ENCODE measurements at regions not wholly inside any gene's neighbourhood (a gene's known extent, or its start where the extent isn't known, plus 50 kb on each side); places are given as distances from the start of the nearest gene placed in this dataset.
"Not testable (repeated sequence)": the region's sequence is repeated elsewhere in the genome, so short reads cannot be mapped to it uniquely, and the experiment has no call there.

DNA sequence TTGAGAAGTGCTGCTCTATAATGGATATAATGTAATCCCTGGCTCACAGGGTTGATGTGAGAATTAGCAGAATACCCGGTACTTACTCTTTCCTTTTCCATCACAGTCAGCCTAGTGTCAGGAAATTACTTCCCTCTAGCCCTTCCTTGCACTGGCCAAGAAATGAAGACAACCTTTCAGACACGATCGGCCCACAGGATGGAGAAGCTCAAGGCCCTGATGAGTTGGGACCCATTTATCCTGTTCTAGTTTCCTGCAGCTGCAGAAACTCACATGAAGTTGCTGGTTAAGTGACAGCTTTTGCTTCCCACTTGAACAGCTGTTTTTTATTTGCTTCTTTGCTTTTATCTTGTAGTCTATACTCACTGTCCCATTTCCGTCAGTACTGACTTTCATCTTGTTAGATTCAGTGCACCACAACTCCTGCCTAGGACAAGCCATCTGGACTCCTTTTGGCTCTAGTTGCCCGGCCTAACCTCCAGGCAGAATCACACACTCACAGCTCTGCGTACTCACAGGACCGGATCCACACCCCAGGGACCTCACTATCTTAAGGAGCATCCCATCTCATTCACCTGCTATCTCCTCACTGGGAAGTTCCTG, 325.1 kb upstream of the CHRNA7 start:
- not testable (repeated sequence) for DNase-seq

DNA sequence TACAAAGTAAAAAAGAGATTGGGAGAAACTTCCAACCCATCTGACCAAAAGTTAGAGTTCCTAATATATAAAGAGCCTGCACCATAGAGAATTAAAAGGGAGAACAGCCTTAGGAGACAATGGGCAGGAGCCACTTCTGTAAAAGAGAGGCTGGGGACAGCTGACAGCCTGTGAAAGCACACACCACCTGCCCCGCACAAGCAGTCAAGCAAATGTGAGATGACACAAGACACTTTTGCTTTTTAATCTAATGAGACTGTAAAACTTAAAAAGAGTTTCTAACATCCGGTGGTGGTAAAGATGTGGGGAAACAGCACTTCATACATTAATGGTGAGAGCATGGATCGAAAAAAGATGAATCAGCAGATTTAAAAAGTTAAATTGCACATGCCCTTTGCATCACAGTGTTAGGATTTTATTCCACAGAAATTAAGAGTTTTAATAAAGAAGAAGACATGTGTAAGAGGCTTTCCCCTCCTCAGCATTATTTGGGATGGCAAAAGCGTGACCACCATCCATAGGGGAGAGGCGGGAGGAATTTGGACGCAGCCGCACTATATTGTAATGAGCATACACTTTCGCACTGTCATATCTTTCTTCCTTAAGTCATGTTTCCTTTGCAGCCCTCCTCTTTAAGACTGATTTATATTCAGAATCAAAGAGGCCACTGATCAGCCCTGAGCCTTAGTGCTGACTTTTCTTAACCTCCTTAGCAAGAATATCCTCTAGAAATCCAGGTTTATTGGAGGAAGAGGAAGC, 322.2 kb upstream of the CHRNA7 start:
- DNase-seq = not testable (repeated sequence)

DNA sequence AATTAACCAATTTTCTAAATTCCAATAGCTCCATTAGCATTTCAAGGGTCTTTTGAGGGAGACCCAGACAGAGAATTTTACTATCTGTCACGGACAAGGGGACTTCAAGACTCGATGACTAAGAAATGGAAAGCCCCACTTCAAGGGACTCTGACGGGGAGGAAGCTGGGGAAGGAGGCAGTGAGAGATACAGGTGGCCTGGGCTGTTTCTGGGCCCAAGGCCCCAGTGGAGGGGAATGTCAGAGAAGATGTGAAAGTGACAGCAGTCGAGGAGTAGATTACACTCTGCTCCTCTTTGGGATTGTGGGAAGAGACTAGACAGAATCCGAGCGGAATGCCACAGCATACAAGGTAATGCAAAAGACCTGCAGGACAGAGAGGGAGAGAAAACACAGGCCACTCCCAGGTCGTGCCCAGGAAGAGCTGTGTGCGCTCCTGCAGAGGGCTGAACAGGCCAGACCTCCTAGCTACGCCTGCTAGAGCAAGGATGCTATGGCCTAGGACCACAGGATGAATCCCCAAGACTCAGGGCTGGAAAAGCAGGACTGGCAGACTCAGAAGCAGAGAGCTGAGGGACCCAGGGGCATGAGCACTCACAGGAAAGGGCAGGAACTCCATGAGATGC, 321.5 kb upstream of the CHRNA7 start:
- not testable (repeated sequence) for DNase-seq

DNA sequence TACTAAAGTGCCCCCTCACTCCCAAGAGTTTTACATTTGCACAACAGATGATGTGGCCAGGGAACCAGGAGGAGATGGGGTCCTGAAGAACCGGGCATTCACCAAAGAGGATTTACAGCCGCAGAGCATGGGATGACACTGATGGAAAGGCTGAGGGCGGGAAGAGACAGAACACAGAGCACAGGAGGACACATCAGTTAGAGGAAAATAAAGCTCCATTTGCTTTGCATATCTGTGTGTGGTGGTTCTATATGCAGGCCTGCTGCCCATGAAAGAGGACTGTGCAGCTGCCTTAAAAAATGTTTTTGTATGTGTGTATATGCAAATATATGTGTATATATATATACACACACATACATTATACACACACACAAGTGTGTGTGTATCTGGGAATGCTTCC, 320.8 kb upstream of the CHRNA7 start:
- DNase-seq = not testable (repeated sequence)

DNA sequence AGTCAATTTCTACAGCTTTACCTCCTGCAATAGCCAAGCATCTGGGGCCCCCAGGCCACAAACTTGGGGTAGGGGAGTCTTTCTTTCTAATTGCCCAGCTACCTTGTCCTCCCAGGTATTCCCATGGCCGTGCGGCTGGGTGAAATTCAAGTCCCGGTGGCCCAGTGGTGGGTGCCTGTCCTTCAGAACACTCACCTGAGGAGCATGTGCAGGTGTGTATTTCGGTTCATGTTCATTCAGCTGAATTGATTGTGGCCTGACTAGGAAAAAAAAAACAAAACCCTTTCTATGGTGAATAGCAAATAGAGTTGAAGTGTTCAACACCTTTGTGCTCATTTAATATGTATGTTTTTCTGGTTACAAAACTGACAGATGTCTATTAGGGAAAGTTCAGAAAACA, 319.5 kb upstream of the CHRNA7 start:
- DNase-seq = not testable (repeated sequence)

DNA sequence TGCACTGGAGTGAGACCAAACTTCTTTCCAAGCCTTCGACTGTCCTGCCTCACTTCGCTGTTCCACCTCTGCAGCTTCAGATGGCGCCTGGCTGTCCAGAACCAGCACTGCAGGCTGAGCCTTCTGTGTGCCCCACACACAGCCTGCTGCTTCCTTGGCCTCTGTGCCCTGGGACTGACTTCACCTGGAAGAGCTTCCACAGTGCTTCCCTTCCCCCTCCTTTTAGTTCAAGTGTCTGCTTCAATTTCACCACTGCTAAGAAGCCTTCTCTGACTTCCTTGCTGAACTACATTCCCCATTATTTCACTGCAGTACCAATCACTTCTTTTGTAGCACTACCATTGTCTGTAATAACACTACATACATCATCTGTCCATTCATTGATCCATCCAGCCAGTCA, 315.1 kb upstream of the CHRNA7 start:
- DNase-seq = not testable (repeated sequence)

DNA sequence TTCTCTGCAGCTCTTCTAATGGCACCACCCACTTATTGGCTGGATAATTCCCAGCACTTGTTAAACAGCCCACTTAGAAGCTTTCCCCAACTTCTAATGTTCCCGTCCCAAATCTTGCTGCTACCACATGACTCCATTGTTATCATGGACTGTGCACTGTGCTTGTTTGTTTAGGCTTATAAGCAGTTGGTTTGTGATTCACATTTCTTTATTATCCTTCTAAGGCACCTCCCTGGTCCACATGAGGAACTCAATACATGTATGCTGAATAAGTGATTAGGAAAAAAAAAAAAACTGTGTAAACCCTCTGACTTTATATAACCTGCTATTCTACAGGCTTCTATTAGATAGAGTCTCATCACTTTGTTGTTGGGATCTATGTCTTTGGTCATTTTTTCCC, 311.7 kb upstream of the CHRNA7 start:
- DNase-seq = not testable (repeated sequence)

DNA sequence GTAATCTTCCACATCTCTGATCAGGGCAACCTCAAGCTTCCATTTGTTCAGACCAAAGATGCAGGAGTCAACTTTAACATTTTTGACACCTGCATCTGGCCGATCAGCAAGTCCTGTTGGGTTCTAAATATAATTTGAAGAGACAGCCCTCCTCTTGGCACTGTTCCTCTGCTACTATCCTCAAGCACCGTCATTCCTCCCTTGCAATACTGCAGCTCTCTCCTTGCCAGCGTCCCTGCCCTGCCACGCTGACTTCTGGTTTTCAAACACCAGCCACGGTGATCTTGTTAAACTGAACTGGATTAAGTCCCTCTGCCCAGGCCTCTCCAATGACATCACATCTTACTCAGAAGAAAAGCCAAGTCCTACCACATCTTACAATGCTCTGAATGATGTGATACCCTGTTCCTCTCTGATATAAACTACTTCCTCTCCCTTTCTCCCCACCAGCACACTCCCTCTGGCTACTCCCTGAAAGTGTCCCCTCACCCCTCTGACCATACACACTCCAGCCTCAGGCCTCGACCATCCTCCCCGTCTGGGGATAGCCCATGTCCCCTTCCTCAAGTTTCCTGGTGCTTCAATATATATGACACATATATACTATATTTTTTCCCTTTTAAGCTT, 310.8 kb upstream of the CHRNA7 start:
- DNase-seq = not testable (repeated sequence)

DNA sequence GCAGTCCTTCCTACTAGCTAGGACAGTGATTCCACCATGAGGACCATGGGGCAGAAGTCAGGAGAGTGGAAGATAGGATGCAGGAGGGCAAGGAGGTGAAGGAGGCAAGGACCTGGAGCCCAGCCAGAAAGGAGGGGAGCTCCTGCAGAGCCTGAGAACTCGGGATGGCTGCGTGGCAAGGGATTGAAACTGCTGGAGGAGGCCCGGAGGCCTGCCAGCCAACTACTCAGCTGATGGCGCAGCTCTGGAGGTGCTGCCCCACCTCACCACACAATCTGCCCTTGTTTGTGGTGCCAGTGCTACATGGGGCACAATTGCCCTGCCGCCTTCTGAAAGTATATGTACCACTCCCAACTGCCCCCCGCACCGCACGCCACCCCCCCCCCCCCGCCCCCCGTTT, 307.3 kb upstream of the CHRNA7 start:
- not testable (repeated sequence) for DNase-seq

DNA sequence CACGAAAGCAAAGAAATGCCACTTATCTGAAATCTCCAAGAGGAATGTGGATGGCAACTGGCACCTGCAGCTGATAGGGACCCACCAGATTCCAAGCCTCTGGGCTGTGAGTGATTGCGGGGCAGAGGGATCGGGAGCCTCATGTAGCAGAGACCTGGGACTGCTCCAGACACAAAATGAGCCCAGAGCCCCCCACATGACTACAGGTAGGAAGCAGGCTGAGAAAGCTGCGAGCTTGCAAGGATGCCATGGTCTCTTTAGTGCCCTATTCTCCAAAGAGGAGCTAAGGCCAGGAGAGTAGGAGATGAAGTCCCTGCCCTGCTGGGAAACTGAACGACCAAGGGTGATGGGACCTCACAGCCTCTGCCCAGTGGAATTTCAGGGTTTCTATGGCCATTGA, 305.4 kb upstream of the CHRNA7 start:
- DNase-seq = not testable (repeated sequence)

DNA sequence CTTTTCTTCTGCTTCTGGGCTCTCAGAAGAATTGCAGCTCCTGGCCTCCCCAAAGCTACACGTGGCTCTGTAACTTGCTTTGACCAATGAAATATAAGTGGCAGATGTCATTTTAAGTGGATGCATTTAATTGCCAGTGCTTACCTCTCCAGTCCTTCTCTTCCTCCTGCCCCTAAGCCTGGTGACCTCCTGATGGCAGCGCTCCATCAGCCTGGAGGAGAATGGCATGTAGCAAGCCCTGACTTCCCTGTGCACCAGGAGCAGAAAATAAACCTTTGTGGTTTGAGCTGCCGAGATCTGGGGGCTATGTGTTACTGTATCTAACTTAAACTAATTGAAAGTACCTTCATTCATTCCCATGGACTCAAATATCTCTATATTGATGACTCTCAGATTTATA, 304.7 kb upstream of the CHRNA7 start:
- not testable (repeated sequence) for DNase-seq

DNA sequence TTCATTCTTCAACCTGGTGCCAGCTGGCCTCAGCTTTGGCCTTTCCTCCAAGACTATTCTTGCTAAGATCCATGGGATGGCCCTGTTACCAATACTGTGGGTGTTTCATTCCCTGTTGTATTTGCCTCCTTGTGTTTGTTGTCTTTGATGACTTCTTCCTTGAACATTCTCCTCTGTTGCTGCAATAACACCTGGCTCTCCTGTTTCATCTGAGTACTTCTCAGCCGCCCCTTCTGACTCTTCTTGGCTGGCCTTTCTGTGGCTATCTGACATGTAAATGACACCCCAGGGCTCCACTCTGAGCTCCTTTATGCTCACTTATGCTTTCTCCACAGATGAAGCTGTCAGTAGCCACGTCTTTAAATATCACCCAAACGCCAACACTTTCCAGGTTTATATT, 302.7 kb upstream of the CHRNA7 start:
- no peak for DNase-seq

DNA sequence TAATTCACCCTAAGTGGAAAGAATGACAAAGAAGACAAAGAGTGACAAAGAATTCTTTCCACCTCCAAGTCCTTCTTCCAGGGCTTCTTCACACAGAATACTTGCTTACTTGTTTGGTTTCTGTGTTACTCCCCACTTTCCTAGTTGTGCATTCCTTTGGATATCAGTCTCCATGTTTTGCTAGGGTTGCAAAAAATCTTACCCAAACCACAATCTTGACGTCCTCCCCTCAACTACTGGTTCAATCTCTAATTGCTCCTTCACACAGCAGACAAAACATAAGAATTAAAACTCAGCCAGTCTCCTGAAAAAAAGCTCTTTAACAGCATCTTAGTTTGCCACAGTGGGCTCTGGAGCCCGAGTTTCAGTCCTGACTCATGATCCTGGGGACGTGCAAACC, 297.6 kb upstream of the CHRNA7 start:
- DNase-seq = no peak

DNA sequence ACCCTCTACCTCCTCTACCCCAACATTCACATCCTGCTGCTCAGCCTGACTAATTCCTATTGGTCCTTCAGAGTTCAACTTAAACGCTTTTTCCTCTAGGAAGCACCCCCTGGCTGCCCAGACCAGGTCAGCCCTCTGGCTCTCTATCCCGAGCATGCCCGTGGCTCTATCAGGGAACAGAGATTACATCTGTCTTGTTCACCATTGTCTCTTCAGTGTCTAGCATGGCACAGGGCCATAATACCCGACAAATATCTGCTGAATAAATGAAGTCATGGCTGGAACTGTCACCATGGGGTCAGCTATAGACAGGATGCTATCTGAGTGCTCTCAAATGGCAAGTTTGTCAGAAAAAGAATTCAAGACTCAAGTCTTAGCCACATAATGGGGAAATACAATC, 296.9 kb upstream of the CHRNA7 start:
- no peak for DNase-seq

DNA sequence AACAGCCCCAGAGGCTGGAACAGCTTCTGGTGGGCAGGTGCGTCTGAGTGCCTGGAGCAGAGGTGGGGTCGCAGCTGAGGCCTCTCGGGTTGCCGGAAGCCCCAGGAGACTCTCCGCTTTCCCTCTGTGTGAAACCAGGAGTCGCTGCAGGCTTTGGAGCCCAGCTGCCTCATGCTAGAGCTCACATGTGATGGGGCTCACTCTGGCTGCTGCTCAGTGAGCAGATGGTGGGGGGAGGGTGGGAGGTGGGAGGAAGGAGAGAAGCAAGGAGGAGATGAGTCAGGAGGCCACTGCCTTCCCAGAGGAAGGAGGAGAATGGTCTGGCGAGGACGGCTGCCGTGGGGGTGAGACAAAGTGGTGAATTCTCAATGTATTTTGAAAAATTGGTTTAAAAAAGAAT, 290.1 kb upstream of the CHRNA7 start:
- DNase-seq = no peak

DNA sequence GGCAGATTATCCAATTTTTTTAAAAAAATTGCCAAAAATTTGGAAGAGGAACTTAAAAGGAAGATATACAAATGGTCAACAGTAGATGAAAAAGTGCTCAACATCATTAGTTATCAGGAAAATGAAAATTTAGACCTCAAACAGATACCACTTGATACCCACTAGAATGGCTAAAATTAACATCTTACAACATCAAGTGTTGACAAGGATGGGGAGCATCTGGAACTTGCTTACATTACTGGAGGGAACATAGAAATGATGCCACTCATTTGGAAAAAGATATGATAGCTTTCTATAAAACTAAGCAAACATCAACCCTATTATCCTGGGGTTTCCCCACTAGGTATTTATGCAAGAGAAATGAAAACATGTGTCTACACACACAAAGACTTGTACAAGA, 284.5 kb upstream of the CHRNA7 start:
- no peak for DNase-seq

DNA sequence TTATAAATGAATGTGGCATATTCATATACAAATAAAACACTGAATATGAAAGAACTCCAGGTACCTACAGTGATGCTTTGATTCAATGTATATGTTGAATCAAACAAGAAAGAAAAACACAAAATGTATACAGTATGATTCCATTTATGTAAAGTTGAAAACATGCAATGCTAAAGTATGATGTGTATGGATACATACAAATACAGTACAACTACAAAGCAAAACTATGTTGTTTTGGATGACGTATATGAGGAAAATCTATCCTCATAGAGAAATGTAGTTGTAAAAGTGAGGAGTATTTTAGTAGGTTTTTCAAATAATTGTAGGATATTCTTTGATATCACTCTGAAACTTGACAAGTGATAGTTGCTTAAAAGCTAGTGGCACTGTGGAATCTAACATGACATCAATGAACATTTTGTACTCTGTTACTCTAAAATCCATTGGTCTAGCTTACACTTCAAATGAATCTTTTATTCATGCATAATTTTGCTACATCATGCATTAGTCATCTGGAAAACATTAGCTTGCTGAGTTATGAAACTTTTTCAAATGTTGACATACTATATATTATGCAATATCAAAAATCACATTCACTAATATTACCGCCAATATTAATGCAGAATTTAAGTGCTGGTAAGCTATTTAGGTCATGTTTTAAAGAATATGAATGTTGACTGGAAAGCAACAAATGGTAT, 278.1 kb upstream of the CHRNA7 start:
- no peak for DNase-seq

DNA sequence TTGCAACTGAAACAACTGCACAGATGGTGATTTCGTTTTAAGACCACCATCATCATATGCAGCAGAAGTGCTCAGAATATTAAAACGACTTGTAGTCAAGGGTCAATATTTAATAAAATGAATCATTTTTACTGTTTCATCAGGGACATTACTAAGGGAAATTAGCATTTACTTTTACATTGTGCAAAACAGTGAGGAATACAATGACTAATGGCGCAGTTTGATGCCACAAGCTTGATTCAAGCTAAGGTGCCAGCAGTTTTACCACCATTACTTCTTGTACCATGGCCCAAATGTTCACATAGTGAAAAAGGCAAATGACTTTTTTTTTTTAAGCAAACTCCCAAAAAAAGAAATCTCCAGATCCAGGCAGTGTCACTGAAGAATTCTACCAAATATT, 277.4 kb upstream of the CHRNA7 start:
- DNase-seq = no peak

DNA sequence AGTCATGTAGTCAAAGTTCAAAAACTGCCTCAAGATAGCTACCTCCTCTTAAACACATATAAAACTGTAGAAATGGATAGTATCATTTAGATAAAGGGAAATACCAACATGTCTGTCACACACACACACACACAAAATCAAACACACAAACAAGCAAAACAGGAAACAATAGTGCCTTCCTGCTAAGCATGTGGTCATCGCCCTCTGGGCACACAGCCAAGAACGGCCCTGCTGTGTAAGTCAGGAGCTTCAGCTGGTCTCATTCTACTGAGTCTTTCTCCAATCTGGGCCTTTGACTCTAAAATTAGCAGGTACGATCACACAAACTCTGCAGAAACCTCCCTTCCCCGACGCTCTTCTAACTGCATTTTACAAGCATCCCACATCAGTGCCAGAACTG, 272.2 kb upstream of the CHRNA7 start:
- peak; percentile 70 for DNase-seq

DNA sequence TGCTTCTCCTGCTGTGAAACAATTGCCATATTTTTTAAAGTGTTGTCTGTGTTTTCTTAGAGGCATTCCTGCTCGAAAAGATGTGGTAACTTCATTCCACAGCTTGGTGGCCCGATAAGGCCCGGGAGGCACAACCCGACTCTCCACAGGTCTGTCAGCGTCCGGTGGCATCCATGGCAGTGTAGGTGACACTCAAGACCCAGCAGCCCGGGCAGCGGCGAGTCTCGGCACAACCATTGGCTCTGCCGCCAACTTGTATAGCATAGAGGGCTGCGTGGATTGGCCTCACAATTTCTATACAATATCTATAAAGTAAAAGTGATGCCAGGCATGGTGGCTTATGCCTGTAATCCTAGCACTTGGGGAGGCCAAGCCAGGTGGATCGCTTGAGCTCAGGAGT, 262.3 kb upstream of the CHRNA7 start:
- no peak for DNase-seq

DNA sequence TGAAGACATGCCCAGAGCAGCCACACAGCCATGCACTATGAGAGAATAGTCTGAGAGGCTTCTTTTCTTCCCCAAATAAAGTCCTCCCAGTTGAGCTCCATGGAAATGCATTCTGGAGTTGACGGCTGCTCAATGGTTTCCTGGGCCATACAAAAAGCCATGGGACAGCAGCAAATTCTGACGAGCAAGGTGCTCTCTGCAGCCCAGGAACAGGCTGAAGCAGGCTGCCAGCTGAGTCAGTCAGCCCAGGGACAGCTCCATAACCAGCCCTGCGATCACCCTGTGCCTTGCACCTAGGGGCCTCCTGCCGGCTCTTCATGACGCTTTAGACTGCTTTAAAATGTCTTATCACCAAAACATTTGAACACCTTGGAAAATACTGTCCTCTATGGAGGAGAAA, 256.3 kb upstream of the CHRNA7 start:
- DNase-seq = no peak

DNA sequence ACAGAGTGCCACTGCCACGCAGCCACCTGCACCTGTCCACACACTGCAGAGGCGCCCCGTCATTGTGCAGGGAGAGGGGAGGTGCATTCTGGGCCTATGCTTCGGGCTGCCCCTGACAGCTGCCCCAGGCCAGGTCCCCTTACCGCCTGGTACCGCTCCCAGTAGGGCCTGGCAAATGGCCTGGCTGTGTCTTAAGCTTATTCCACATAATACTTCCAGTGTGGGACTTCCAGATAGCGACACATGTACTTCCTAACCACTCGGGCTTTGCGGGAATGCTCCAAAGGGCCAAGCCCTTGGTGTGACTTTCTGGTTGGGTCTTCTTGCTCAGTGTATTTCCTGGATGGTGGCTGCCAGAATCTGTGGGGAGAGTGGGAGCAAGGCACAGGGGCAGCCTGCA, 254.3 kb upstream of the CHRNA7 start:
- DNase-seq = no peak

DNA sequence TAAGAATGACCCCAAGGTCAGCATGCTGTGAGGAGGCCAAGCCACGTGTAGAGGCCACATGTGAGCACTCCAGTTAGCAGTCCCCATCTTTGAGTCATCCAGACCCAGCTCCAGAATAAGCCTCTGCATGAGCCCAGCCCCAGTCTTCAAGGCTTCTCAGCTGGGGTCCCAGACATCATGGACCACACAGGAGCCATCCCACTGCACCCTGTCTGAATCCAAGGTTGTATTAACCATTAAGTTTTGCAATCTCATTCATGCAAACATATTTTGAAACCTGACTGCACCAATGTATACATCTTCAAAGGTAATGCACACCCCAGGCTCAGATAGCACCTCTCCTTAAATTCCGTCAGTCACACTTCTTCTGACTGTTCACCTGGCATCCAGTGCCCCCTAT, 249.1 kb upstream of the CHRNA7 start:
- DNase-seq = no peak

All from RPMI8226 (cell line).